ENCODE measurements at regions not wholly inside any gene's neighbourhood (a gene's known extent, or its start where the extent isn't known, plus 50 kb on each side); places are given as distances from the start of the nearest gene placed in this dataset.

- TF ChIP-seq HNRNPH1 (optimal IDR thresholded peaks at IDR 0.05; ENCODE audit: low read depth, low read length) (no peak), CTCF (IDR thresholded peaks at IDR 0.05 in 2 of 3, conservative IDR thresholded peaks at IDR 0.05 in 1 of 3; ENCODE audit: insufficient read depth in 2 of 3, low read depth in 1 of 3, low read length in 3 of 3) (no peak), ZNF830 (CRISPR knock-in tag; IDR thresholded peaks at IDR 0.05) (no peak), CHD7 (IDR thresholded peaks at IDR 0.05; ENCODE audit: low read depth, low read length) (no peak), CHD1 (IDR thresholded peaks at IDR 0.05; ENCODE audit: low read length) (no peak), PCBP2 (IDR thresholded peaks at IDR 0.05; ENCODE audit: low read depth, low read length, poor library complexity, severe bottlenecking) (no peak), YBX1 (IDR thresholded peaks at IDR 0.05) (no peak), ZNF444 (CRISPR knock-in tag; IDR thresholded peaks at IDR 0.05) (no peak), TAL1 (IDR thresholded peaks at IDR 0.05) (no peak), BHLHE40 (IDR thresholded peaks at IDR 0.05; ENCODE audit: low read length) (no peak), MIER1 (IDR thresholded peaks at IDR 0.05; ENCODE audit: low read depth) (no peak), ZBTB8A (IDR thresholded peaks at IDR 0.05; ENCODE audit: partially characterized antibody) (no peak), FOXJ3 (CRISPR knock-in tag; IDR thresholded peaks at IDR 0.05) (no peak), TCF7 (IDR thresholded peaks at IDR 0.05; ENCODE audit: borderline replicate concordance) (no peak)
These were observed 127.4 kb downstream of the CDC42EP3 start for GRCh38 chr2:37543999-37544557.

All from K562 (cell line).